ENCODE measurements at regions not wholly inside any gene's neighbourhood (a gene's known extent, or its start where the extent isn't known, plus 50 kb on each side); places are given as distances from the start of the nearest gene placed in this dataset.
"Not testable (repeated sequence)": the region's sequence is repeated elsewhere in the genome, so short reads cannot be mapped to it uniquely, and the experiment has no call there.

DNA sequence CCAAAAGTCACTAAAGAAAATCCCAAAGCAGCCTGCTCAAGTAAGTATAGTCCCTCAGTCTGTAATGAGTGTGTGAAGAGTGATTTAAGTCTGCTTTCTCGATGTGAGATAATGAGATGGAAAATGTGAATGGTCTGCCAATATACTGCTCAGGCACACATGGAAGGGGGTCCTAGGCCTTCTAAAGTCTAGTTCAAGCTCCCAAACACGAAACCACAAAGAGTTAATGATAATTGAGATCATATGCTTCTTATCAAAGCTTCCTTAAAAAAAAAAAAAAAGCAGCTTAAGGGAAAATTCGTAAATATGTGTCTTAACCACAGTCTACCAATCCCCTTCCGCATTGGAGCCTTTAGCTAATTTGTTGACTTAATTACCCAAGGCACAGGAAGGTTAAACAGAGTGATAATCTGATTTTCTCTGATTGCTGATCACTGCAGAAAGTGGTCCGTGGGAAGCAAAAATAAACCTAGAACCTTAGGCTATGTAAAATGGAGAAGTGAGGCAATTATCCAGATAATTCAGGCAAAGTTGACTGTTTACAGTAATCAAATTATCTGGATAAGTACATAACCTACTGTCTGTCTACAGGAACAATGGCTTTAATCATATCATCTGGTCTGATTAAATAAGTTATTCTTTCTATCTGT lies 172.9 kb downstream of the MBL2 start:
- peak; percentile 33 for DNase-seq (ENCODE audit: low read depth)

DNA sequence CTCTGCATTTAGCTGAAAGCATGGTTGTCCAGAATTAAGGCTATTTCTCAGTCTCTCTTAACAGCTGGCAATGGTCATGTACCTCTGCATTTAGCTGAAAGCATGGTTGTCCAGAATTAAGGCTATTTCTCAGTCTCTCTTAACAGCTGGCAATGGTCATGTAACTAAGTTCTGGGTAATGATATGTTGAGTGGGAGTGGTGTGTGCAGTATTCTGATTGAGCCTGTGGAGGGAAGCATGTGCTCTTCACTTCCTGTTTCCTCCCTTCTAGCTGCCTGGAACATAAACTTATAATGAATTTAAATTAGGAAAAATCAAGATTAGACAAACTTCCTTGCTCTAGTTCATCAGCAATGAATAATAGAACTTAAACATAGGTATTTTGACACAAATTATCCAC lies 168.5 kb downstream of the MBL2 start:
- not testable (repeated sequence) for DNase-seq (ENCODE audit: low read depth)

- no peak for DNase-seq (ENCODE audit: low read depth)
These were observed 163.5 kb downstream of the MBL2 start for GRCh38 chr10:52609071-52609470.

DNA sequence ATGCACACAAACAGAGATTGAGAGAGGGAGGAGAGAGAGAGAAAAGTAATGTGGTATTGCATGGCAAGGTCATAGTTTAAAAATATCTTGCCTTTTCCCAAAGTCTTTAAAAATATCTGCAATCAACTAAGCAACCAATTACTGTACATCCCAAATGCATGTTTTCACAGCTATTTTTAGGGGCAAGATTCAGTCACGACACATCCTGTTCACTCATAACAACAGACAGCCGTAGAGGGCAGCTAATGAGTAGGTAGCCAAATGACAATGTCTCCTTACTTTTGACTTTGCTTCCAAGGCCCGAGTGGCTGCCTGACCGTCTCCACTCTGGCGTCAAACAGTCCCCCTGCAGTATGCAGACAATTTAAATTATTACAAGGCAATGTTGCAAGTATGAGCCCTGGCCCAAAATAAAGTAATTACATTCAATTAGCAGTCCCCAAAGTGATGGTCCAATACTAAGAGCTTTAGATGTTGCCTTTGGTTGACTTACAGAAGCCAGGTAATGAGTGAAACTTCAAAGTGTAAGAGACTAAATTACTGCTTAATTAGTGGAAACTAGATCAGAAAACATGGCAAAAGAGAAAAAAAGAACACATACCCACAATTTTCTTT lies 162.9 kb downstream of the MBL2 start:
- DNase-seq (ENCODE audit: low read depth), result no peak

GRCh38 chr10:52615331-52615730 lies 157.3 kb downstream of the MBL2 start:
- no peak for DNase-seq (ENCODE audit: low read depth)

- no peak for DNase-seq (ENCODE audit: low read depth)
These were observed 156.7 kb downstream of the MBL2 start for GRCh38 chr10:52615756-52616394.

GRCh38 chr10:52616395-52616764 lies 156.2 kb downstream of the MBL2 start:
- DNase-seq (ENCODE audit: low read depth), result no peak

DNA sequence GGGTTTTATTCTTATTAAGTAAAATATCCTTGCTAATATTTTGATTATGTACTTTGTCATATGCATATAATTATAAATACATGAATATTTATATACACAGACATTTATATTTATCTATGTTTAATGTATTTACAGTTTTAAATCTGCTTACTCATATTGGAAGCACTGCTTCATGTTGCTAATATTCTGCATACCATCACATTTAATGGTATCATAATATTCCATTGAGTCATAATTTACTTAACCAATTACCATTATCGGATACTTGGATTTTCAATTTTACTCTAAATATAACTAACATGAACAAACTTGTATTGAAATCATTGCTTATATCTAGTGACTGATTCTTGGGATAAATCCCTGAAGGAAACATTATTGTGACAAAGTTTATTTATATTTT lies 155.2 kb downstream of the MBL2 start:
- no peak for DNase-seq (ENCODE audit: low read depth)

- no peak for DNase-seq (ENCODE audit: low read depth)
These were observed 153.5 kb downstream of the MBL2 start for GRCh38 chr10:52619052-52619451.

DNA sequence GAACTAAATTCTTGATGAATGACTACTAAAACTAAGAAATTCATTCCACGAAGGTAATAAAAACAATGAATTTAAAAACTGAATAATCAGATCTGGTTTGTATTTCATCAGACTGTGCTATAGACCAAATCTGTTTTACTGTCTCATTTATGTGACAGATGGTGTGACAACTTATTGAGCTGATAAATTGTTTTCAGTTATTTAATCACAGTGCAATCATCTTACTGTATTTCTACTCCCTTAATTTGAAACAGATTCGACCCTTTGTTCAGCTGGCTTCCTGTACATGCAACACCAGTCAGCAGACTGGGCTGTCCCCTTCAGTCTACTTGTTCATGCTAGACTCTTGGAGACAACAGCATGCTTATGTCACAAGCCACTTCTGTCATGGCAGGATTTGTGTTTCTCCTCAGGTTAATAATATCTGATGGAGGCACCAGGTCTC lies 150.9 kb downstream of the MBL2 start:
- peak; percentile 15 for DNase-seq (ENCODE audit: low read depth)

DNA sequence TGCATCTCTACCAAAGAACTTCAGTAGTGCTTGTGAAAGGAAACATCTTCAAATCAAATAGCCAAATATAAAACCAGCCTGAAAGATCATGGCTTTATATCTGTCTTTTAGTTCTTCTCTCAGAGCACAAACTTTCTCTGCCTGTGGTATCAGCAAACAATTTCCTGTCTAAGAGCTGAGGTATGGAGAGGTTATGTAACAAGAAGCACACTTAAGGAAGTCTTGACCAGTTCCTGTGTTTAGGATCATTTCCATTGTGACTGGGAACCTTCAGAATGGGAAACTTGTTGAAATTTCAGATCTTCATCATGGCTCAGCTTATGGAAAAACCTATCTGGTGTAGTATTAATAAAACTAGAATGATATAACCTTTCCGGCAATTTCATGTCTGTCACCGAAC lies 148.8 kb downstream of the MBL2 start:
- DNase-seq (ENCODE audit: low read depth), result no peak

GRCh38 chr10:52627279-52627678 lies 145.3 kb downstream of the MBL2 start:
- DNase-seq (ENCODE audit: low read depth), result no peak

- no peak for DNase-seq (ENCODE audit: low read depth)
These were observed 141.4 kb downstream of the MBL2 start for GRCh38 chr10:52631146-52631545.

DNA sequence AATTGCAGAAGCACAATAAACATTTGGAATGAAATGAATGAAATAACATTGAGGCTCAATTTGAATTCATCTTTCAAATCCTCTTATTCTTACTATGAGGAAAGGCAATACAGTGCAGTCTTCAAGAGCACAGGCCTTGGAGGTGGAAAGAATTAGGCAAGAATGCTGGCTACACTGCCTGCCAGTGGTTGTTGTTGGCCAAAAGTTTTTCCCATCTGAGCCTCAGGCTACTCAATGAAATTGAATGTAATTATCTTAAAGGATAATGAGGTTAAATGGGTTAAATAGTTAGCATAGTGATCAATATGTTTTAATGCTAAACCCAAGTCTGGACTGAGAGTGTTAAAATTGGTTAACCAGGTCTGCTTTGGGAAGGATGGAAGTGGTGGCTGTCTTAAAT lies 140.9 kb downstream of the MBL2 start:
- DNase-seq (ENCODE audit: low read depth), result no peak

DNA sequence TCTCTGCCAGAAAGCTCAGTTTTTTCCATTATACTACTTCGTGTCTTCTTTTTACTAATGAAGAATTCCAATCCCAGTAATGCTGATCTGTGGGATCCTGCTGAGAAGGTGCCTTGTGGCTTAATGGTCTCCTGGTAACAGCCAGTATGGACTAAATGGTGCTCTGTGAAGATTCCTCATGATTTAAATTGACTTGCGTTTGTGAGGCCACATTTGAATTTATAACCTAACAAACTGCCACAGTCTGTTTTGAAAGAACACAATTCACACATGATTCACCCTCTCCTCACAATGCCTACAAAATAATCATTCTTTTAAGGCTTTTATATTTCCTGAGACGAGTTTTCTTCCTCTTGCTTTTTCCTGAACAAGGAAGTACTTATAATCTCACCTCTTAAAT lies 140.0 kb downstream of the MBL2 start:
- no peak for DNase-seq (ENCODE audit: low read depth)

DNA sequence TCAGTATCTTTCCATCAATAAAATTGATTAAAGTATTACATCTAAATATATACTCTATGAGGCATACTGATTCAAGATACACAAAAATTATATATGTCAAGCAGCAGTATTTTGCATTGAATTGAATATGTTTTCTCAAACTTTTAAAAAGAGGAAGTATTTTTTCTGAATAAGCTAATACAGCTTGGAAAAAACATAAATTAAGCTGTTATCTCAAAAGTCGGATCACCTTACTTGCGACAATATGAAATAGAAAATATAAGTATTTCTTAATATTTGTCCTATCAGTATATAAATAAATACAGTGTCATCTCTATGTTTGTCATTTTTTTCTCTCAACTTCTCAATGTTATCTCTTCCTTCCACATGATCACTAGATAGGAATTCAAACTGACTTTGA lies 139.3 kb downstream of the MBL2 start:
- DNase-seq (ENCODE audit: low read depth), result no peak

DNA sequence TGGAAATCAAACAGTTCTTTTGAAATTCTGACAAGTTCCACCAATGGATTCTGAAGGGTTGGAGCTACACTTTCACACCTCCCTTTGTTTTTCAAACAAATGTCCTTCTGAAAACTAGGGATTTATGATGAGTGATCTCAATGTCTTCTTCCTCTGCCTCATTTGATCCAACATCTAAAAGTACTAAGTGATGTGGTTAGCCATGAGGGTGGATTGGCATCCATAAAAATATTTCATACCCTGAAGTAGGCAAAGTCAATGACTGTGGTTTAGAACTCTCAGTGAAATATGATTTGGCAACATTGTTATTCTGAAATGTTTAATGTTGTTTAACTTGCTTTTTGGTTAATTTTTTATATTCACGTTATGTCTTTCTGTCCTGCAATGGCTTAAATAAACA lies 136.9 kb downstream of the MBL2 start:
- no peak for DNase-seq (ENCODE audit: low read depth)

GRCh38 chr10:52636874-52637273 lies 135.7 kb downstream of the MBL2 start:
- no peak for DNase-seq (ENCODE audit: low read depth)

- DNase-seq (ENCODE audit: low read depth), result no peak
These were observed 135.0 kb downstream of the MBL2 start for GRCh38 chr10:52637592-52637991.

GRCh38 chr10:52639652-52640051 lies 132.9 kb downstream of the MBL2 start:
- peak; percentile 15 for DNase-seq (ENCODE audit: low read depth)

- no peak for DNase-seq (ENCODE audit: low read depth)
These were observed 130.4 kb downstream of the MBL2 start for GRCh38 chr10:52642208-52642607.

- DNase-seq (ENCODE audit: low read depth), result peak; percentile 44
These were observed 128.0 kb downstream of the MBL2 start for GRCh38 chr10:52644373-52645186.
